ENCODE measurements at regions not wholly inside any gene's neighbourhood (a gene's known extent, or its start where the extent isn't known, plus 50 kb on each side); places are given as distances from the start of the nearest gene placed in this dataset.

DNA sequence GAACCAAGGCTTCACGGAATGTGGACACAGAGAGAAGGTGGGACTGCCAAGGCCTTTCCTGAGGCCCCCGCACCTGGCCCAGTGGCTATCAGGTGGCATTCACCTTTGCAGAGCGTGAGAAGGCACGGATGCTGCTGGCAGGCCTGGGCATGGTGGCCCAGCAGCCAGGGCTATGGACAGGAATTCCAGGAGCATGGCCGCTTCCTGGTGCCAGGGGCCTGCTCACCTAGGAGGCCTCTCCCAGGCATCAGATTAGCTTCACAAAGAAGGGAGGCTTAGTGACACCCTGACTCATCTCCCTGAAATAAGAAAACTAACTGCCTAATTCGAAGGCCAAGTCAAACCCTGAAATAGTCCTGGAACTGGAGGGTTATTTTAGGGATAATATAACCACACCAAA, 155.8 kb downstream of the TEX29 start:
- no peak for TF ChIP-seq SMC3 (IDR thresholded peaks at IDR 0.05; ENCODE audit: low read depth, low read length)
- TF ChIP-seq, protein P1, sequence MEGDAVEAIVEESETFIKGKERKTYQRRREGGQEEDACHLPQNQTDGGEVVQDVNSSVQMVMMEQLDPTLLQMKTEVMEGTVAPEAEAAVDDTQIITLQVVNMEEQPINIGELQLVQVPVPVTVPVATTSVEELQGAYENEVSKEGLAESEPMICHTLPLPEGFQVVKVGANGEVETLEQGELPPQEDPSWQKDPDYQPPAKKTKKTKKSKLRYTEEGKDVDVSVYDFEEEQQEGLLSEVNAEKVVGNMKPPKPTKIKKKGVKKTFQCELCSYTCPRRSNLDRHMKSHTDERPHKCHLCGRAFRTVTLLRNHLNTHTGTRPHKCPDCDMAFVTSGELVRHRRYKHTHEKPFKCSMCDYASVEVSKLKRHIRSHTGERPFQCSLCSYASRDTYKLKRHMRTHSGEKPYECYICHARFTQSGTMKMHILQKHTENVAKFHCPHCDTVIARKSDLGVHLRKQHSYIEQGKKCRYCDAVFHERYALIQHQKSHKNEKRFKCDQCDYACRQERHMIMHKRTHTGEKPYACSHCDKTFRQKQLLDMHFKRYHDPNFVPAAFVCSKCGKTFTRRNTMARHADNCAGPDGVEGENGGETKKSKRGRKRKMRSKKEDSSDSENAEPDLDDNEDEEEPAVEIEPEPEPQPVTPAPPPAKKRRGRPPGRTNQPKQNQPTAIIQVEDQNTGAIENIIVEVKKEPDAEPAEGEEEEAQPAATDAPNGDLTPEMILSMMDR (IDR thresholded peaks at IDR 0.05) = no peak
- TF ChIP-seq RXRA (IDR thresholded peaks at IDR 0.05; ENCODE audit: borderline replicate concordance, low read depth) = no peak

Data from SK-N-SH (cell line).